SH-SY5Y (cell line): ENCODE measurements at regions not wholly inside any gene's neighbourhood (a gene's known extent, or its start where the extent isn't known, plus 50 kb on each side); places are given as distances from the start of the nearest gene placed in this dataset.

Experiments used
- GATA2 ChIP-seq: IDR thresholded peaks from 2 replicates; pipeline ENCODE4 v1.6.1; 2011; ENCODE audit warnings: mild to moderate bottlenecking, low read depth, low read length
- GATA3 ChIP-seq: IDR thresholded peaks from 2 replicates; pipeline ENCODE4 v1.6.1; 2011; ENCODE audit warnings: low read depth, mild to moderate bottlenecking, low read length, moderate library complexity

DNA sequence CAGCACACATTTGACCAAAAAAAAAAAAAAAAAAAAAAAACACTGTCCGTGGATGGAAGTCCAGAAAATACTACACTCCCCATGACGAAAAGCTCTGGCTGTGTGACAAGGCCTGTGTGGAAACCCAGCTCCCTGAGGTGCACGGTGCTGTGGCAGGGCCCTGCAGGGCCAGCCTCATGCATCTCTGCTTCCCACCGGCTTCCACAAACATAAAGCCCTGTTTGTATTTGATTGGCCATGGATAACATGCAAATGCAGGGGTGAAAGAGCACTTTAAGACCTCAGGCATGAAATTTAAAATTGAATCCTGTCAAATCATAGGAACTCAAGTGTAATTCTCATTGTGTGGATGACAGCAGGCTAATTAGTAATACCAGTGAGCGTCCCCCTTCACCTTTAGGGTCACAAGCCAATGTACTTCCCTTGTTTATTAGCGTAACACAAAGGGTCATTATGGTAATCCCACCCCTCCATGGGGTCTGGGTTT, 757.2 kb downstream of the GALR1 start:
- TF ChIP-seq GATA2 (no peak), GATA3 (no peak)
